ENCODE measurements at regions not wholly inside any gene's neighbourhood (a gene's known extent, or its start where the extent isn't known, plus 50 kb on each side); places are given as distances from the start of the nearest gene placed in this dataset.

- Histone ChIP-seq H3K36me3 (no peaks in the 10 kb centered on the region), H3K4me3 (no peak overlapping the region), H3K27me3 (no peaks in the 10 kb centered on the region), H3K4me1 (no peaks in the 10 kb centered on the region), H3K27ac (replicated peaks in 1 of 4) (no peak overlapping the region), H3K9me3 (no peaks in the 10 kb centered on the region)
- WGBS: 86% methylated on average over 2 of the region's 2 CpGs
- intact Hi-C loops (cut with DNase I): no loop called here
- DNase-seq (ENCODE audit: extremely low spot score): peak; percentile 68
- TF ChIP-seq EP300 (IDR thresholded peaks at IDR 0.05) (no peak), POLR2A (IDR thresholded peaks at IDR 0.05; ENCODE audit: low read depth) (no peak), POLR2AphosphoS5 (IDR thresholded peaks at IDR 0.05) (no peak), CTCF (IDR thresholded peaks at IDR 0.05) (no peak)
Observed at GRCh38 chr6:149136913-149137286, 180.6 kb upstream of the TAB2 start.

GRCh38 chr6:149137594-149137993 lies 179.9 kb upstream of the TAB2 start:
- no peak overlapping the region for H3K27ac ChIP-seq (replicated peaks in 1 of 4)
- no peak for DNase-seq (ENCODE audit: extremely low spot score)
- no peaks in the 10 kb centered on the region for H3K9me3 ChIP-seq
- H3K27me3 ChIP-seq: no peaks in the 10 kb centered on the region
- no peaks in the 10 kb centered on the region for H3K4me1 ChIP-seq
- H3K36me3 ChIP-seq: no peaks in the 10 kb centered on the region
- TF ChIP-seq POLR2AphosphoS5 (IDR thresholded peaks at IDR 0.05) (no peak), CTCF (IDR thresholded peaks at IDR 0.05) (no peak), POLR2A (IDR thresholded peaks at IDR 0.05; ENCODE audit: low read depth) (no peak), EP300 (IDR thresholded peaks at IDR 0.05) (no peak)
- no peak overlapping the region for H3K4me3 ChIP-seq
- intact Hi-C loops (cut with DNase I): no loop called here
- WGBS: 77% methylated on average over 4 of the region's 4 CpGs

- no peaks in the 10 kb centered on the region for H3K27me3 ChIP-seq
- no peaks in the 10 kb centered on the region for H3K9me3 ChIP-seq
- H3K27ac ChIP-seq (replicated peaks in 1 of 4): no peak overlapping the region
- 90% methylated on average over 10 of the region's 10 CpGs for WGBS
- H3K4me3 ChIP-seq: no peak overlapping the region
- no peaks in the 10 kb centered on the region for H3K36me3 ChIP-seq
- DNase-seq (ENCODE audit: extremely low spot score): no peak
- intact Hi-C loops (cut with DNase I): no loop called here
- H3K4me1 ChIP-seq: no peaks in the 10 kb centered on the region
- no peak for TF ChIP-seq POLR2A (IDR thresholded peaks at IDR 0.05; ENCODE audit: low read depth)
- no peak for TF ChIP-seq POLR2AphosphoS5 (IDR thresholded peaks at IDR 0.05)
- no peak for TF ChIP-seq EP300 (IDR thresholded peaks at IDR 0.05)
- TF ChIP-seq CTCF (IDR thresholded peaks at IDR 0.05): no peak
Observed at GRCh38 chr6:149138089-149138488, 179.4 kb upstream of the TAB2 start.

GRCh38 chr6:149138699-149139294 lies 178.7 kb upstream of the TAB2 start:
- no peaks in the 10 kb centered on the region for H3K9me3 ChIP-seq
- 92% methylated on average over 12 of the region's 12 CpGs for WGBS
- no peaks in the 10 kb centered on the region for H3K27me3 ChIP-seq
- TF ChIP-seq EP300 (IDR thresholded peaks at IDR 0.05): no peak
- TF ChIP-seq CTCF (IDR thresholded peaks at IDR 0.05): no peak
- TF ChIP-seq POLR2A (IDR thresholded peaks at IDR 0.05; ENCODE audit: low read depth): no peak
- TF ChIP-seq POLR2AphosphoS5 (IDR thresholded peaks at IDR 0.05): no peak
- no peak for DNase-seq (ENCODE audit: extremely low spot score)
- no peaks in the 10 kb centered on the region for H3K36me3 ChIP-seq
- H3K4me3 ChIP-seq: no peak overlapping the region
- H3K4me1 ChIP-seq: no peaks in the 10 kb centered on the region
- intact Hi-C loops (cut with DNase I): no loop called here
- H3K27ac ChIP-seq (replicated peaks in 1 of 4): no peak overlapping the region

- no peaks in the 10 kb centered on the region for H3K4me1 ChIP-seq
- H3K27me3 ChIP-seq: no peaks in the 10 kb centered on the region
- no peaks in the 10 kb centered on the region for H3K9me3 ChIP-seq
- no peak overlapping the region for H3K27ac ChIP-seq (replicated peaks in 1 of 4)
- no peak for DNase-seq (ENCODE audit: extremely low spot score)
- TF ChIP-seq POLR2A (IDR thresholded peaks at IDR 0.05; ENCODE audit: low read depth) (no peak), POLR2AphosphoS5 (IDR thresholded peaks at IDR 0.05) (no peak), CTCF (IDR thresholded peaks at IDR 0.05) (no peak), EP300 (IDR thresholded peaks at IDR 0.05) (no peak)
- H3K36me3 ChIP-seq: no peaks in the 10 kb centered on the region
- no peak overlapping the region for H3K4me3 ChIP-seq
- intact Hi-C loops (cut with DNase I): no loop called here
Observed at GRCh38 chr6:149139782-149140136, 177.8 kb upstream of the TAB2 start.

All from esophagus muscularis mucosa (tissue), 4 donors.